ENCODE measurements at regions not wholly inside any gene's neighbourhood (a gene's known extent, or its start where the extent isn't known, plus 50 kb on each side); places are given as distances from the start of the nearest gene placed in this dataset.

- no peak for TF ChIP-seq CTCF (IDR thresholded peaks at IDR 0.05; ENCODE audit: low read depth, low read length, missing control alignments)
- DNase-seq: no peak
- Histone ChIP-seq H3K36me3 (replicated peaks) (no peaks in the 10 kb centered on the region), H3K27ac (no peak overlapping the region), H3K27me3 (replicated peaks) (no peaks in the 10 kb centered on the region), H3K4me3 (ENCODE audit: low read depth, low read length) (no peak overlapping the region)
- in situ Hi-C loops (cut with HindIII; ENCODE audit: low pct_ligation_motif_present, low sequenced_read_pairs): no loop called here
Observed at GRCh38 chr2:5537180-5537688, 154.9 kb upstream of the SOX11 start.

- H3K4me3 ChIP-seq (ENCODE audit: low read depth, low read length): no peak overlapping the region
- no peak overlapping the region for H3K27ac ChIP-seq
- in situ Hi-C loops (cut with HindIII; ENCODE audit: low pct_ligation_motif_present, low sequenced_read_pairs): no loop called here
- DNase-seq: no peak
- no peak for TF ChIP-seq CTCF (IDR thresholded peaks at IDR 0.05; ENCODE audit: low read depth, low read length, missing control alignments)
- no peaks in the 10 kb centered on the region for H3K36me3 ChIP-seq (replicated peaks)
- no peaks in the 10 kb centered on the region for H3K27me3 ChIP-seq (replicated peaks)
Observed at GRCh38 chr2:5538313-5538712, 153.9 kb upstream of the SOX11 start.

- no peak for DNase-seq
- no peak overlapping the region for H3K27ac ChIP-seq
- in situ Hi-C loops (cut with HindIII; ENCODE audit: low pct_ligation_motif_present, low sequenced_read_pairs): no loop called here
- TF ChIP-seq CTCF (IDR thresholded peaks at IDR 0.05; ENCODE audit: low read depth, low read length, missing control alignments): no peak
- no peak overlapping the region for H3K4me3 ChIP-seq (ENCODE audit: low read depth, low read length)
- no peaks in the 10 kb centered on the region for H3K27me3 ChIP-seq (replicated peaks)
- H3K36me3 ChIP-seq (replicated peaks): no peaks in the 10 kb centered on the region
Observed at GRCh38 chr2:5538772-5539171, 153.4 kb upstream of the SOX11 start.

GRCh38 chr2:5539282-5540165 is 152.7 kb upstream of the SOX11 start:
- TF ChIP-seq CTCF (IDR thresholded peaks at IDR 0.05; ENCODE audit: low read depth, low read length, missing control alignments): no peak
- Histone ChIP-seq H3K27me3 (replicated peaks) (no peaks in the 10 kb centered on the region), H3K27ac (no peak overlapping the region), H3K36me3 (replicated peaks) (no peaks in the 10 kb centered on the region), H3K4me3 (ENCODE audit: low read depth, low read length) (no peak overlapping the region)
- no peak for DNase-seq
- in situ Hi-C loops (cut with HindIII; ENCODE audit: low pct_ligation_motif_present, low sequenced_read_pairs): no loop called here

- Histone ChIP-seq H3K27me3 (replicated peaks) (no peaks in the 10 kb centered on the region), H3K4me3 (ENCODE audit: low read depth, low read length) (no peak overlapping the region), H3K36me3 (replicated peaks) (no peaks in the 10 kb centered on the region), H3K27ac (no peak overlapping the region)
- no peak for DNase-seq
- in situ Hi-C loops (cut with HindIII; ENCODE audit: low pct_ligation_motif_present, low sequenced_read_pairs): no loop called here
- TF ChIP-seq CTCF (IDR thresholded peaks at IDR 0.05; ENCODE audit: low read depth, low read length, missing control alignments): no peak
Observed at GRCh38 chr2:5540856-5541255, 151.3 kb upstream of the SOX11 start.
